ENCODE measurements at regions not wholly inside any gene's neighbourhood (a gene's known extent, or its start where the extent isn't known, plus 50 kb on each side); places are given as distances from the start of the nearest gene placed in this dataset.
"Not testable (repeated sequence)": the region's sequence is repeated elsewhere in the genome, so short reads cannot be mapped to it uniquely, and the experiment has no call there.

DNA sequence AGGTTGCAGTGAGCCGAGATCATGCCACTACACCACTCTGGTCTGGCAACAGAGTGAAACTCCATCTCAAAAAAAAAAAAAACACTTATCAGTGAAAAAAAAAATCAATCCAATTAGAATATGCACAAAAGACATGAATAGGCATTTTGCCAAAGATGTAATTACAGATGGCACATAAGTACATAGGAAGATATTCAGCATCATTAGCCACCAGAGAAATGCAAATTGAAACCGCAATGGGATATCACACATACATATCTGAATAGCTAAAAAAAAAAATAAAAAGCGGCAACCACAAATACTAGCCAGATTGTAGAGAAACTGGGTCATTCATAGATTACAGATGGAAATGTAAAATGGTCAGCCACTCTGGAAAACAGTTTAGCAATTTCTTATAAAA lies 1310.8 kb downstream of the XPNPEP1 start:
- Mint-ChIP-seq H3K9me3 (peaks cover 17% of the 10 kb centered on the region), H3K4me1 (no peaks in the 10 kb centered on the region), H3K36me3 (no peaks in the 10 kb centered on the region), H3K4me3 (no peak overlapping the region), H3K27ac (no peak overlapping the region)
- ATAC-seq: no peak
- no peak for DNase-seq (ENCODE audit: low spot score in 2 of 2)

DNA sequence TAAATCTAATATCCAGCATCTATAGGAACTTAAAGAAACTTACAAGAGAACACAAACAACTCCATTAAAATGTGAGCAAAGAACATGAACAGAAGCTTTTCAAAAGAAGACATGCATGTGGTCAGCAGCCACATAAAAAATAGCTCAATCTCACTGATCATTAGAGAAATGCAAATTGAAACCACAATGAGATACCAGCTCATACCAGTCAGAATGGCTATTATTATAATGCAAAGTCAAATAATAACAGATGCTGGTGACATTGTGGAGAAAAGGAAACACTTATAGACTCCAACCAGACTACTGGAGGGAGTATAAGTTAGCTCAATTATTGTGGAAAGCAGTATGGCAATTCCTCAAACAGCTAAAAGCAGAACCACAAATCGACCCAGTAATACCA lies 1314.5 kb downstream of the XPNPEP1 start:
- H3K4me1 Mint-ChIP-seq: no peaks in the 10 kb centered on the region
- H3K27ac Mint-ChIP-seq: no peak overlapping the region
- no peak for DNase-seq (ENCODE audit: low spot score in 2 of 2)
- no peak overlapping the region for H3K4me3 Mint-ChIP-seq
- H3K36me3 Mint-ChIP-seq: no peaks in the 10 kb centered on the region
- peaks cover 11% of the 10 kb centered on the region for H3K9me3 Mint-ChIP-seq
- no peak for ATAC-seq

DNA sequence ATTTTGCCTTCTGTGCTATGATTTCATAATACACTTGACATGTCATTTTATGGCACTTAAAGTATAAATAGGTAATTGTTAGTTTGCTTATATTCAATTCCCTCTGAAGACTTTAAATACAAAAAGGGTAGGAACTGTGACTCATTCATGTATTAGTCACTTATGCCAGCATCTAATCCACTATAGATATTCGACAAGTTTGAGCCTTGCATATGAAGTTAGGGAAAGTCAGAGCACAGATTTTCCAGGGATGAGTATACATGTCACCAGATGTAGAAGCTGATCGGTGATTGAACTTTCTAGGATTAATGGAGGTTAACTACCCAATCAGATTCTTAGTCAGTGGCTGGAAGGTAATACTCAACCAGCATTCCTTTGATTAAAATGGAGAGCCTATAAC lies 1321.5 kb downstream of the XPNPEP1 start:
- Mint-ChIP-seq H3K4me3 (no peak overlapping the region), H3K9me3 (peaks cover 12% of the 10 kb centered on the region), H3K4me1 (no peaks in the 10 kb centered on the region), H3K27ac (no peak overlapping the region), H3K36me3 (no peaks in the 10 kb centered on the region)
- ATAC-seq: no peak
- no peak for DNase-seq (ENCODE audit: low spot score in 2 of 2)

DNA sequence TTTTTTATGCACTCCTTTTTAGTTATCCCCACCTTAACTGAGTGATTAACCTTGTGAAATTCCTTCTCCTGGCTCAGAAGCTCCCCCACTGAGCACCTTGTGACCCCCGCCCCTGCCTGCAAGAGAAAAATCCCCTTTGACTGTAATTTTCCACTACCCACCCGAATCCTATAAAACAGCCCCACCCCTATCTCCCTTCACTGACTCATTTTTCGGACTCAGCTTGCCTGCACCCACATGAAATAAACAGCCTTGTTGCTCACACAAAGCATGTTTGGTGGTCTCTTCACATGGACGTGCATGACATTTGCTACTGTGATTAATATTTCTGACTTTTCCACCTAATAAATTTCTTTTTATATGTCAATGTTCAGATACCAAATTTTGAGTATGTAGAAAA lies 1322.8 kb downstream of the XPNPEP1 start:
- peaks cover 11% of the 10 kb centered on the region for H3K9me3 Mint-ChIP-seq
- not testable (repeated sequence) for H3K4me3 Mint-ChIP-seq; H3K36me3 Mint-ChIP-seq; ATAC-seq; DNase-seq (ENCODE audit: low spot score in 2 of 2); H3K27ac Mint-ChIP-seq; H3K4me1 Mint-ChIP-seq

DNA sequence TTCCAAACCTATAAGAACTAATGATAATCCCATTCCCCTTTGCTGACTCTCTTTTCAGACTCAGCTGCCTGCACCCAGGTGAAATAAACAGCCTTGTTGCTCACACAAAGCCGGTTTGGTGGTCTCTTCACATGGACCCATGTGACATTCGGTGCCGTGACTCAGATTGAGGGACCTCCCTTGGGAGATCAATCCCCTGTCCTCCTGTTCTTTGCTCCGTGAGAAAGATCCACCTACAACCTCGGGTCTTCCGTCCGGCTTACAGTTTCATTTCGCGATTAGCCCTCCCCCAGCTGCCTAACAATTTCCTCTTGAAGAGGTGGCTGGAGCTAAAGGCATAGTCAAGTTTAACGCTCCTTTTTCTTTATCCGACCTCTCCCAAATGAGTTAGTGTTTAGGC lies 1324.0 kb downstream of the XPNPEP1 start:
- peaks cover 11% of the 10 kb centered on the region for H3K9me3 Mint-ChIP-seq
- H3K4me1 Mint-ChIP-seq; H3K27ac Mint-ChIP-seq; H3K4me3 Mint-ChIP-seq; H3K36me3 Mint-ChIP-seq; DNase-seq (ENCODE audit: low spot score in 2 of 2); ATAC-seq: not testable (repeated sequence)

DNA sequence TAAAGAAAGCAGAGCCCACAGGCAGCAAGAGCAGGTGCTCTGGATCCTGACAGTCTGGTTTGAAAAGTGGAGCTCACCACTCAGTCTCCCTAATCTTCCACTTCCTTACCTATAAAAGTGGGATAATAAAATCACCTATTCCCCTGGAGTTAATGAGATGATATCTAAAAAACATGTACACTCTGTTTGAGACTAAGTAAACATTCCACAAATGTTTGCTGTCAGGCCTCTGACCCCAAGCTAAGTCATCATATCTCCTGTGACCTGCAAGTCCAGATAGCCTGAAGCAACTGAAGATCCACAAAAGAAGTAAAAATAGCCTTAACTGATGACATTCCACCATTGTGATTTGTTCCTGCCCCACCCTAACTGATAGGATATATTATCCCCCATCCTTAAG lies 1324.5 kb downstream of the XPNPEP1 start:
- peaks cover 11% of the 10 kb centered on the region for H3K9me3 Mint-ChIP-seq
- no peaks in the 10 kb centered on the region for H3K4me1 Mint-ChIP-seq
- no peak overlapping the region for H3K27ac Mint-ChIP-seq
- no peaks in the 10 kb centered on the region for H3K36me3 Mint-ChIP-seq
- DNase-seq (ENCODE audit: low spot score in 2 of 2) (no peak), ATAC-seq (no peak)
- H3K4me3 Mint-ChIP-seq: no peak overlapping the region

DNA sequence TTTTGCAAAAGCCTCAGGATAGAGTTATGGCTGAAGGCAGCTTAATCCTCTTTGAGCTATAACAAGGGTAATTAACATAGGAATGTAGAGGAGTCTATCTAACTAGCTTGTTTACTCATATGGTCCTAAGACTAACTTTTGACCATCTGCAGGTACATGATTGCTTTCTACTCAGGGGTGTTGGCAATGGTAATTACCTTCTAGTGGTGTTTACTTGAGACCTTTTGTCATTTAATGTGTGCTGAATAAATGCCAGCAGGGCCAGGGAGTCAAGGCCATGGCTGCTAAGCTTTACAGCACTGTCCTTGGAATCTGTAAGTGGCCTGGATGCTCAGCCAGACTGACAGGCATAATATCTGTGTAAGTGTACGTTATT lies 1325.0 kb downstream of the XPNPEP1 start:
- Mint-ChIP-seq H3K27ac (no peak overlapping the region), H3K4me3 (no peak overlapping the region), H3K36me3 (no peaks in the 10 kb centered on the region), H3K4me1 (no peaks in the 10 kb centered on the region), H3K9me3 (peaks cover 9% of the 10 kb centered on the region)
- DNase-seq (ENCODE audit: low spot score in 2 of 2) (no peak), ATAC-seq (no peak)

DNA sequence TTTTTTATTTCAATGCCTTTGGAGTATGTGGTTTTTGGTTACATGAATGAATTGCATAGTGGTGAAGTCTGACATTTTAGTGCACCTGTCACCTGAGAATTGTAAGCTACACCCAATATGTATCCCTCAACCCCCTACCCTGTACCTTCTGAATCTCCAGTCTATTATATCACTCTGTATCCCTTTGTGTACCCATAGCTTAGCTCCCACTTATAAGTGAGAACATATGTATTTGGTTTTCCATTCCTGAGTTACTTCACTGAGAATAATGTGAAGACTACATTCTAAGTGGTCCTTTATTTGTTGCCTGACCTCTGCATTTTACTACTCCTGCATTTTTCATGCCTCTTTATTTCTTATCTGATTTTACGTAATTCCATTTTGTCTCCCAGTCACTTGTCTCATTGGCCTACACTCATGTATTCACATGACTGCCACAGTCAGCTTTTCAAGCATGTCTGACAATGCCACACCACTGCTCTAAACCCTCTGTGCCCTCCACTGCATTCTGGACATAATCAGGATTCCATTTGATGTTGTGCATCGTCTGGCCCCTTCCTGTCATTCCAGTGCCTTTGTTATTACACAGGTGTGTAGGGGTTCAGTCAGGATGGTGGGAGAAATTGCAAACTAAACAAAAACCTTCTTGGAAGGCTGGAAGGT lies 1325.5 kb downstream of the XPNPEP1 start:
- no peaks in the 10 kb centered on the region for H3K36me3 Mint-ChIP-seq
- no peak overlapping the region for H3K4me3 Mint-ChIP-seq
- ATAC-seq: no peak
- H3K4me1 Mint-ChIP-seq: no peaks in the 10 kb centered on the region
- no peak for DNase-seq (ENCODE audit: low spot score in 2 of 2)
- H3K27ac Mint-ChIP-seq: no peak overlapping the region
- peaks cover 9% of the 10 kb centered on the region for H3K9me3 Mint-ChIP-seq

DNA sequence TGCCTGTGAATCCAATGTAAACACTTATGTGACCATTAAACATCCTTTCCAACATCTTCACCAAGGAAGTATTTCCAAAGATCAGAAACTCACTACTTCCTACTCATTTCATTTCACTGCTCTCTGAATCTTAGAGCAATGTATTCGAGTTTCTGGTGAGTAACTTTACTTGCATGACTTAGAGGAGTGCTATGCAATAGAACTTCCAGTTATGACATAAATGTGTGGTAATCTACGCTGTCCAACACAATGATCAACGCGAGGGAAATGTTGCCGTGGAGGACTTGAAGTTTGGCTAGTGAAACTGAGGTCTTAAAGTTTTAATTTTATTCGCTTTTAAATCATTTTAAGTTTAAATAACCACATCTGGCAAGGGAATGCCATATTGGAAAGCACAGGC lies 1326.3 kb downstream of the XPNPEP1 start:
- Mint-ChIP-seq H3K4me3 (no peak overlapping the region), H3K4me1 (no peaks in the 10 kb centered on the region), H3K9me3 (peaks cover 11% of the 10 kb centered on the region), H3K27ac (no peak overlapping the region), H3K36me3 (no peaks in the 10 kb centered on the region)
- DNase-seq (ENCODE audit: low spot score in 2 of 2): no peak
- no peak for ATAC-seq

DNA sequence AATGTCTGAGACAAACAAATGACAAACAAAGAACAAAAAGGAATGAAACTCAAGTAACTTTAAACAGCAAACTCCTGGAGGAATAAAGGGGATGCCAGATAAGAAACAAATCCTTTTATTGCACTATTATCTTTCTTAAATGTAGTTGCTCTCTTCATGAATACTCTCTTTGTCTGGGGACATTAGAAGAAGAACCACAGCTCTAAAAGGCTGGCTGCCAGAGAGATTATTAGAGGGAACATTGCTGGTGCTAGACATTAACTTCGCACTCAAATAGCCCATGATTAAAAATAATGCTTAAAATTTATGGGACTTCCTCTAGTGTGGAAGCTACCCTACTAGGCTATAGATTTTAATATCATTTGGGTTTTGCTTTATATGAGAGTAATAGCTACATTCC lies 1330.4 kb downstream of the XPNPEP1 start:
- H3K4me3 Mint-ChIP-seq: no peak overlapping the region

DNA sequence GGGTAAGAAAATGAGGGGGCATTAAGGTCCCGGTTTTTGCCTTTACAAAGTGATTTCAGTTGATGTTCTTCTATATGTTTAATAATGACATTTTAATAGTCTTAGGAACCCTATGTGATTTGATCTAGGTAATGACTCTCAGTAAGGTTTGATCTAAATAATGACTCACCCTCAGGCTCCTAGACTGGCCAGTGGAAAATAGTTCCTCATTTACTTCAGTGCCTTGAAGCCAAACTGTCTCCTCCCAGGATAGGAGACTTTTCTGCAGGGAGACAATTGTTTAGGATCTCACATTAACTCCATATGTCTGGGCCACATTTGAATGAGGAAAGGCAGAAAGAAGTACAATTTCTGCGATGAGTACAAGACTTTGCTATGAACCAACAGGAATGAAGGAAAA lies 1331.9 kb downstream of the XPNPEP1 start:
- H3K9me3 Mint-ChIP-seq: peaks cover 21% of the 10 kb centered on the region
- H3K36me3 Mint-ChIP-seq: no peaks in the 10 kb centered on the region
- no peak for ATAC-seq
- no peaks in the 10 kb centered on the region for H3K4me1 Mint-ChIP-seq
- no peak overlapping the region for H3K4me3 Mint-ChIP-seq
- DNase-seq (ENCODE audit: low spot score in 2 of 2): no peak
- no peak overlapping the region for H3K27ac Mint-ChIP-seq

More for the DNA sequence above, 1330.4 kb downstream of the XPNPEP1 start:
- Mint-ChIP-seq H3K4me1 (no peaks in the 10 kb centered on the region), H3K36me3 (no peaks in the 10 kb centered on the region), H3K27ac (no peak overlapping the region), H3K9me3 (peaks cover 22% of the 10 kb centered on the region)
- no peak for DNase-seq (ENCODE audit: low spot score in 2 of 2)
- ATAC-seq: no peak

DNA sequence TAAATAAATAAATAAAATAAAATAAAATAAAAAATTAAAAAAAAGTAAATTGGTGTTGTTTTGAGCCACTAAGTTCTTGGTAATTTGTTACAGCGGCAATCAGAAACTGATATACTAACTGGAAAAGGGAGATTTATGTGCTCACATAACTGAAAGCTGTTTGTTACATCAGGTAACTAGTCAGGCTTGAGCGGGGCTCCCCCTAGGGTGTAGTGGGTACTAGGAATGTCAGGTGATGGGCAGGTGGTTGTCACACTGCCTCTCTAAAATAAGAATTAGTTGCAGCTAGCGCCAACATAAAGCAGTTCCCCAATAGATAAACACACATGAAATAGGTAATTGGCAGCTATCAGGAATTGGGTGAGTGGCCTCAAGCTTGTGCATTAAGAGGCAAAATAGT lies 1336.9 kb downstream of the XPNPEP1 start:
- H3K4me3 Mint-ChIP-seq: no peak overlapping the region
- no peaks in the 10 kb centered on the region for H3K36me3 Mint-ChIP-seq
- ATAC-seq: no peak
- H3K9me3 Mint-ChIP-seq: peaks cover 29% of the 10 kb centered on the region
- H3K4me1 Mint-ChIP-seq: no peaks in the 10 kb centered on the region
- H3K27ac Mint-ChIP-seq: no peak overlapping the region
- no peak for DNase-seq (ENCODE audit: low spot score in 2 of 2)

DNA sequence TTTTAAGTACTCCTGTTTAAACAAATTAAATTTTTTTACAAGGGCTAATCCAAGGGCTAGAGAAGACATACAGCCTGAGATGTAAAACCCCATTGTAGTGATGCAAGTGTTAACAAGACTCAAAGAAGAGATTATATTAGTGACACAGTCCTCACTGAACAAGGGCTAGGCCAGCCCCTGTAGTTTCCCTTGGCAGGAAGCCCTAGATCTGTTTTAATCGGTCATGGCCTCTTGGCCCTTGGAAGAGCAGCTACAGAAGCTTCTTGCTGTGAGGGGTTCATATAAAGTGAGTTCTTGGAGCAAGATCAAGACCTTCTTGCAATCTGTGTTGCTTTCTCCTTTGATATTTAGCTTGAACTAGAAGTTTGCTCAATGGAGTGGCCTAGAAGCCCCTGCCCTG lies 1339.4 kb downstream of the XPNPEP1 start:
- Mint-ChIP-seq H3K36me3 (no peaks in the 10 kb centered on the region), H3K27ac (no peak overlapping the region), H3K9me3 (peaks cover 22% of the 10 kb centered on the region), H3K4me3 (no peak overlapping the region), H3K4me1 (no peaks in the 10 kb centered on the region)
- ATAC-seq (no peak), DNase-seq (ENCODE audit: low spot score in 2 of 2) (no peak)

DNA sequence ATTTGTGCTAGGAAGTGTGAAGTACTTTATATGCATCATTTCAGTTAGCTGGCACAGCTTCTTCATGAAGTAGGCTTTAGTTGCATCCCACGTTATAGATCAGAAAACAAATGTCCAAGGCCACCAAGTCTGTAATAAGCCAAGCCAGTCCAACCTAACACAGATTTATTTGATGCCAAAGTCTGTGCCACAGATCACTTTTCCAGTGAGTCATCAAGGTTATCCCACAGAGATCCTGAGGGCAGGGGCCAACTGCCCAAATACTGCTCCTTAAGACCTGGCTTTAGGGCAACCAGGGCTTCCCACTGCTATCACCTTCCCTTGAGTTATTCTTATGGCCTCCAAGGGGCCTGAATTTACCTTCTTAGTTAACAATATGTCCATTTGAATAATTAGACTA lies 1340.4 kb downstream of the XPNPEP1 start:
- ATAC-seq (no peak), DNase-seq (ENCODE audit: low spot score in 2 of 2) (no peak)
- Mint-ChIP-seq H3K27ac (no peak overlapping the region), H3K4me1 (no peaks in the 10 kb centered on the region), H3K36me3 (no peaks in the 10 kb centered on the region), H3K4me3 (no peak overlapping the region), H3K9me3 (peaks cover 18% of the 10 kb centered on the region)

DNA sequence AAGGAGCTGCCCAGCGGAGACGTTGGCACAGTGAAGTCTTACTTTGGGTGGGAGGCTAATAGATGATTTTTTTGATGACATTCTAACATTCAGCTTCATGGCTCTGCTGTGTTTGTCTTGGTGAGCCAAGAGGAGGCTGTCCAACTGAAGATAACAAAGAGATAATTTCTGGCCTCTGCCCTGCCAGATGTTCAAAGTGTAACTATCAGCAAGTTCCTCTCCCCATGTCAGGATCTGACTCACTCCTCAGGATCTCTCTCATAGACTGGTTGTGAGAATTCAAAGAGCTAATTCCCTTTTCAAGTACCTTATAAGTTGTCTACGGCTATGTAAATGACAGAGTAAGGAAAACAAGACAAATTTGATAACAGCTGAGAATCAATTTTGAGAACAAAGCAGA lies 1340.9 kb downstream of the XPNPEP1 start:
- ATAC-seq (no peak), DNase-seq (ENCODE audit: low spot score in 2 of 2) (no peak)
- H3K9me3 Mint-ChIP-seq: peaks cover 18% of the 10 kb centered on the region
- no peak overlapping the region for H3K27ac Mint-ChIP-seq
- no peaks in the 10 kb centered on the region for H3K36me3 Mint-ChIP-seq
- H3K4me3 Mint-ChIP-seq: no peak overlapping the region
- no peaks in the 10 kb centered on the region for H3K4me1 Mint-ChIP-seq

DNA sequence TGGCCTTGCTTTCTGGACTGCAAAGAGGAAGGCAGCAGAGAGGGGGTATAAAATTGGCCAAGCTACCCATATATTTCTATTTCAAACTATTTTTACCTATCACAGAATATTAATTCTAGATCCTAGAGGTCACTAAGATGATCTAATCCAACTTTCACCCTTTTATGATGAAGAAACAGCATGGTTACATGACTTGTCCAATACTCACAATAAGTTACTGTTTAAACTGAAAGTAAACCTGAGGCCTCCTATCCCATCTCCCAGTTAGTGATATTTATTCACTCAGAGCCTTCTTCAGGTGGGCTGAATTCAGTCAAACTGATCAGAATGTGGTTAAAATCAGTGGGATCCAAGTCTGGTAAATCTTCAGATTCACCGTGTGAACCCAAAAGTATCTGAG lies 1345.1 kb downstream of the XPNPEP1 start:
- H3K36me3 Mint-ChIP-seq: no peaks in the 10 kb centered on the region
- no peak for ATAC-seq
- no peak overlapping the region for H3K27ac Mint-ChIP-seq
- no peaks in the 10 kb centered on the region for H3K4me1 Mint-ChIP-seq
- H3K9me3 Mint-ChIP-seq: peaks cover 15% of the 10 kb centered on the region
- DNase-seq (ENCODE audit: low spot score in 2 of 2): no peak
- H3K4me3 Mint-ChIP-seq: no peak overlapping the region

DNA sequence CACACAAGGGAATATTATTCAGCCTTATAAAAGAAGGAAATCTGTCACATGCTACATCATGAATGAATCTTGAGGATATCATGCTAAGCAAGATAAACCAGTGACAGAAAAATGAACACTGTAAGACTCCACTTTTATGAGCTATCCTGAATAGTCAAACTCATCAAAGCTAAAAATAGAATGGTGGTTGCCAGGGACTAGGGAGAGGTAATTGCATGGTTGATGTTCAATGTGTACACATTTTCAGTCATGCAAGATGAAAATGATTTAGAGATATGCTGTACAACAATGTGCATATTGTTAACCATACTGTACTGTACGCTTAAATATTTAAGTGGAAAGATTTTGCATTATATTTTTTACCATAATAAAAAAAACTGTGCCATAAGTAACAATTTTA lies 1349.1 kb downstream of the XPNPEP1 start:
- Mint-ChIP-seq H3K27ac (no peak overlapping the region), H3K4me1 (no peaks in the 10 kb centered on the region), H3K36me3 (no peaks in the 10 kb centered on the region), H3K4me3 (no peak overlapping the region), H3K9me3 (peaks cover 4% of the 10 kb centered on the region)
- ATAC-seq (no peak), DNase-seq (ENCODE audit: low spot score in 2 of 2) (no peak)

Data from stimulated activated effector memory CD8-positive, alpha-beta T cell treated with anti-CD3 and anti-CD28 coated beads, Interleukin-12 subunit alpha, Interleukin-12 subunit beta, amount 100 ng/mL, for 72 hours (primary cell).